ENCODE measurements at regions not wholly inside any gene's neighbourhood (a gene's known extent, or its start where the extent isn't known, plus 50 kb on each side); places are given as distances from the start of the nearest gene placed in this dataset.

DNA sequence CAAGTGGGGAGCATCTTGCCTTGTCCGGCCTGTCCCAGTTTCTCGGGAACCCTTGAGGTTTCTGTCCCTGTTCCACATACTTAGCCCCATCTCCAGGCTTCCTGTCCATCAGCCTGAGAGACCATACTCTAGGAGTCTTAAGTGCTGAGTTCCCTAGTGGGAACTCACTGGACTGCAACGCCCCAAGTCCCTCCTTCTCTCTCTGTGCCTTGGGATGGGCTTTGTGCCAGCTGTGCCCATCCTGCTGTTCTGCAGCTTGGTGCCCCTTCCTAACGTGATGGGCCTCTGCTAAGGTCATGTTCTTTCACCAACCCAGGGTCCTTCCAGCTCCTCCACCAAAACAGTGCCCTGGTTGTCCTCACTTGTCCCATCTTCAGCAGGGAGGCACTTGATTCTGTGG is 222.3 kb upstream of the ANKRD55 start:
- intact Hi-C loops (cut with DNase I; ENCODE audit: low total_unique reads), result no loop called here
- no peak for DNase-seq
- H3K4me3 ChIP-seq, result no peak overlapping the region
- no peaks in the 10 kb centered on the region for H3K36me3 ChIP-seq
- H3K27me3 ChIP-seq, result no peaks in the 10 kb centered on the region
- no peaks in the 10 kb centered on the region for H3K9me3 ChIP-seq
- TF ChIP-seq POLR2A (IDR thresholded peaks at IDR 0.05), result no peak
- TF ChIP-seq, protein P1, sequence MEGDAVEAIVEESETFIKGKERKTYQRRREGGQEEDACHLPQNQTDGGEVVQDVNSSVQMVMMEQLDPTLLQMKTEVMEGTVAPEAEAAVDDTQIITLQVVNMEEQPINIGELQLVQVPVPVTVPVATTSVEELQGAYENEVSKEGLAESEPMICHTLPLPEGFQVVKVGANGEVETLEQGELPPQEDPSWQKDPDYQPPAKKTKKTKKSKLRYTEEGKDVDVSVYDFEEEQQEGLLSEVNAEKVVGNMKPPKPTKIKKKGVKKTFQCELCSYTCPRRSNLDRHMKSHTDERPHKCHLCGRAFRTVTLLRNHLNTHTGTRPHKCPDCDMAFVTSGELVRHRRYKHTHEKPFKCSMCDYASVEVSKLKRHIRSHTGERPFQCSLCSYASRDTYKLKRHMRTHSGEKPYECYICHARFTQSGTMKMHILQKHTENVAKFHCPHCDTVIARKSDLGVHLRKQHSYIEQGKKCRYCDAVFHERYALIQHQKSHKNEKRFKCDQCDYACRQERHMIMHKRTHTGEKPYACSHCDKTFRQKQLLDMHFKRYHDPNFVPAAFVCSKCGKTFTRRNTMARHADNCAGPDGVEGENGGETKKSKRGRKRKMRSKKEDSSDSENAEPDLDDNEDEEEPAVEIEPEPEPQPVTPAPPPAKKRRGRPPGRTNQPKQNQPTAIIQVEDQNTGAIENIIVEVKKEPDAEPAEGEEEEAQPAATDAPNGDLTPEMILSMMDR (IDR thresholded peaks at IDR 0.05), result no peak
- H3K4me1 ChIP-seq, result no peaks in the 10 kb centered on the region
- no peak overlapping the region for H3K27ac ChIP-seq

DNA sequence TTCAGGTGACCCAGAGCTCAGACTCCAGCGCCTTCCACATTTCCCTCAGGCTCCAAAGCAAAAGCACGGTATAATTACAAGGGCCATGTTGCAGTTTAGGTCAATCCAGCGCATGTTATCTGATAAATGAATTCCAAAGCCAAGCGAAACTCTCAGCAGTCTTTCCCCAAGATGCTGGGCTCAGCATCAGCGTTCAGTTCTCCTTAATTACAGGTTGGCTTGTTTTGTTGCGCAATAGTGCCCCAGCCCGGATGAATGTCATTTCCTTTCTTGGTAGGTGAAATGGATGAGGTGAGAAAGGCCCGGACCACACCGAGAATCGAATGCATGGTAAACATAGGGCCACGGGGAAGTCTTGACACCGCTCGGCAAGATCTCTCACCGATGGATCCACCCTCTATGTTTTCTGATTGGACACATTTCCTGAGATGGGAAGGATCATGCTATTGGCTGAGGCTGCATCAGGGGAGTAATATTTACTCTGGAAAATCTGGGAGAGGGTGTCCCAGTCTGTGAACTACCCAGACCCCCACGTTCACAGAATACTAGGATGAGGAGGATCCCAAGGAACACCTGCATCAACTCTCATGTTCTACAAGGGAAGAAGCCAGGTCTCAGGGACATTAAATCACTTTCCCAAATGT is 221.2 kb upstream of the ANKRD55 start:
- TF ChIP-seq, protein P1 (IDR thresholded peaks at IDR 0.05), result no peak
- no peak for TF ChIP-seq POLR2A (IDR thresholded peaks at IDR 0.05)
- Histone ChIP-seq H3K9me3 (no peaks in the 10 kb centered on the region), H3K27ac (no peak overlapping the region), H3K27me3 (no peaks in the 10 kb centered on the region), H3K4me3 (no peak overlapping the region), H3K4me1 (no peaks in the 10 kb centered on the region), H3K36me3 (no peaks in the 10 kb centered on the region)
- no peak for DNase-seq
- intact Hi-C loops (cut with DNase I; ENCODE audit: low total_unique reads), result no loop called here

DNA sequence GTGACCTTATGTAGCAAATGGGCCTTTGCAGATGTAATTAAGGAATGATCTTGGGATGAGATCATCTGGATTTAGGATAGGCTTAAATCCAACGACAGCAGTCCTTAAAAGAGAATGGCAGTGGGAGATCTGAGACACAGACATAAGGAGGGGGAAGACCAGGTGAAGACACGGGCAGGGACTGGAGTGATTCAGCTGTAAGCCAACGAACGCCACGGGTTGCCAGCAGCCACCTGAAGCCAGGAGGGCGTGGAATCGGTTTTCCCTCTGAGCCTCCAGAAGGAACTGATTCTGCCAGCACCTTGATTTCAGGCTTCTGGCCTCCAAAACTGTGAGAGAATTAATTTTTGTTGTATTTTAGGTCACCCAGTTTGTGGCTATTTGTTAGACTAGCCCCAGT is 218.6 kb upstream of the ANKRD55 start:
- no peak overlapping the region for H3K27ac ChIP-seq
- H3K4me1 ChIP-seq, result no peaks in the 10 kb centered on the region
- intact Hi-C loops (cut with DNase I; ENCODE audit: low total_unique reads), result no loop called here
- H3K4me3 ChIP-seq, result no peak overlapping the region
- TF ChIP-seq, protein P1 (IDR thresholded peaks at IDR 0.05), result no peak
- no peak for TF ChIP-seq POLR2A (IDR thresholded peaks at IDR 0.05)
- no peak for DNase-seq
- H3K27me3 ChIP-seq, result no peaks in the 10 kb centered on the region
- H3K9me3 ChIP-seq, result no peaks in the 10 kb centered on the region
- H3K36me3 ChIP-seq, result no peaks in the 10 kb centered on the region

DNA sequence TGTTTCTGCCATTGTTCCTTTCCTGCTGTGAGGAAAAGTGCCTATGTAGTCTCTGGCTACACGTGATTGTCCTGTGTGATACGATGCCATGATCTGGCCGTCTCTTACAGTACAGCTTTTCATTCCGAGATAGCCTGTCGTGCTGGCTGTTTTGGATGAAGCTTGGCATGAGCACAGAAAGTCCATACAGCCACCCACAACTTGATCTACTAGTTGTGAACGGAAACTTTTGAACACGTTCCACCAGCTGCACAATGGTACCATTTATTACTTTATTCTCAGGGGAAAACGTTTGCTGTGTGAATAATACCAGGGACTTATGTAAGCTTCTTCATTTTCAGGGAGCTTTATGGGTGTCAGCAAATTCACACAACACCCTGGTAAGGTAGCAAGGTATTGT is 217.6 kb upstream of the ANKRD55 start:
- Histone ChIP-seq H3K4me1 (no peaks in the 10 kb centered on the region), H3K4me3 (no peak overlapping the region), H3K27ac (no peak overlapping the region), H3K27me3 (no peaks in the 10 kb centered on the region), H3K9me3 (no peaks in the 10 kb centered on the region), H3K36me3 (no peaks in the 10 kb centered on the region)
- intact Hi-C loops (cut with DNase I; ENCODE audit: low total_unique reads), result no loop called here
- no peak for DNase-seq
- TF ChIP-seq, protein P1 (IDR thresholded peaks at IDR 0.05), result no peak
- no peak for TF ChIP-seq POLR2A (IDR thresholded peaks at IDR 0.05)

DNA sequence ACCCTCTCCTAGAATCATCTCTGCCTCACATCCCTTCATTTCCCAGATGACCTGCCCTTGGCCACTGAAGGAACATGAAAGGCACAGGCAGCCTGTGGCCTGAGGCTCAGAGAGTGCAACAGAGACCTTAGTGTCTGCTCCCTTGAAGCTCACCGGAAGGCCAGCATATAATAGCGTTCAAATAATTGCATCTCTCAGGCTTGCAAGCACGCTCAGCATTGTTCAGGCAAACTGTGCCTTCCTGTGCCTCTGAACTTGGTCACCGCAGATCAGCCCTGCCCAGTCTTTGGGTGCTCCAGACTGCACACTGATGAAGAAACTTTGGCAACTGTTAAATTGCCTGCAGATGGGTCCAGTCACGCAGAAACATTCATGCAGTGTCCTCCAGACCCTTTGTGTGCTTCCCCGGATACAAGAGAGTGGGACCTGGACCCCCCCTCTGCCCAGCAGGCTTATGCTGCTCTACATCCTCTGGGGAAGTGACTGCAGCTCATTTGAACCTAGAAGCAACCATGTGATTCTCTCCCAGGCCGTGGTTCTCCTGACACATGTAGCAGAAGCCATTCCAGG is 216.0 kb upstream of the ANKRD55 start:
- DNase-seq, result no peak
- Histone ChIP-seq H3K9me3 (no peaks in the 10 kb centered on the region), H3K4me1 (no peaks in the 10 kb centered on the region), H3K27me3 (no peaks in the 10 kb centered on the region), H3K4me3 (no peak overlapping the region), H3K36me3 (no peaks in the 10 kb centered on the region), H3K27ac (no peak overlapping the region)
- intact Hi-C loops (cut with DNase I; ENCODE audit: low total_unique reads), result no loop called here
- no peak for TF ChIP-seq POLR2A (IDR thresholded peaks at IDR 0.05)
- TF ChIP-seq, protein P1 (IDR thresholded peaks at IDR 0.05), result no peak

All from uterus (tissue), 3 donors.